ENCODE measurements at regions not wholly inside any gene's neighbourhood (a gene's known extent, or its start where the extent isn't known, plus 50 kb on each side); places are given as distances from the start of the nearest gene placed in this dataset.

- Histone ChIP-seq H3K27ac (ENCODE audit: low read depth, low read length, severe bottlenecking) (no peak overlapping the region), H3K4me3 (ENCODE audit: extremely low read depth, insufficient read depth, low read length, poor library complexity, severe bottlenecking) (no peak overlapping the region), H3K36me3 (ENCODE audit: control insufficient read depth, insufficient read depth, low read length) (no peaks in the 10 kb centered on the region), H3K4me1 (ENCODE audit: control insufficient read depth, insufficient read depth, low read length, poor library complexity, severe bottlenecking) (no peaks in the 10 kb centered on the region), H3K9me3 (ENCODE audit: control insufficient read depth, low read length) (no peaks in the 10 kb centered on the region)
- WGBS, 2 experiments (ENCODE audit: insufficient coverage in 2 of 2) = 87% methylated on average over 2 of the region's 4 CpGs; no CpG with 5 or more reads in 1 of the 2 experiments
Measured at GRCh38 chr2:219792446-219792845, 165.0 kb downstream of the SLC4A3 start.

DNA sequence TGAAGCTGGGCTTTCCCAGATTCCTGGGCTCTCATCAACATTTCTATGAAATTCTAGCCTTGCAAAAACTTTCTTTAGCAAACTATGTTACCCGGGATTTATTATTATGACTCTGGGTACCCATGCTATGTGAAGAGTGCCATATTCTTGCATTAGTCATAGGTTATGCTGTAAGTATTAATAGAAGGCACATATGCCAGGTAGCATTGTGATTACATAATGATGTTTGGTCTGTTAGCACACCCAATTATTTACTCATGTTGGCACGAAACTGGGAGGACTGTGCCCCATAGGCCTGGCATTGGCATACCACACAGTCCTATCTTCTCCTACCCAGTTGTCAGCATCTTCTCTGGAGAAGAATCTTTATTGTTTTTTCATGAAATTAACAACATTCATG, 171.0 kb downstream of the SLC4A3 start:
- no peaks in the 10 kb centered on the region for H3K36me3 ChIP-seq (ENCODE audit: control insufficient read depth, insufficient read depth, low read length)
- 100% methylated on average over 1 of the region's 2 CpGs; no CpG with 5 or more reads in 1 of the 2 experiments for WGBS, 2 experiments (ENCODE audit: insufficient coverage in 2 of 2)

GRCh38 chr2:219803294-219803693, 175.9 kb downstream of the SLC4A3 start:
- Histone ChIP-seq H3K4me3 (ENCODE audit: extremely low read depth, insufficient read depth, low read length, poor library complexity, severe bottlenecking) (no peak overlapping the region), H3K27ac (ENCODE audit: low read depth, low read length, severe bottlenecking) (no peak overlapping the region), H3K4me1 (ENCODE audit: control insufficient read depth, insufficient read depth, low read length, poor library complexity, severe bottlenecking) (no peaks in the 10 kb centered on the region), H3K36me3 (ENCODE audit: control insufficient read depth, insufficient read depth, low read length) (no peaks in the 10 kb centered on the region), H3K9me3 (ENCODE audit: control insufficient read depth, low read length) (no peaks in the 10 kb centered on the region)
- WGBS, 2 experiments (ENCODE audit: insufficient coverage in 2 of 2) = 73 to 88% methylated on average over 1 of the region's 2 CpGs

More for the DNA sequence above, 171.0 kb downstream of the SLC4A3 start:
- Histone ChIP-seq H3K4me1 (ENCODE audit: control insufficient read depth, insufficient read depth, low read length, poor library complexity, severe bottlenecking) (no peaks in the 10 kb centered on the region), H3K27ac (ENCODE audit: low read depth, low read length, severe bottlenecking) (no peak overlapping the region), H3K4me3 (ENCODE audit: extremely low read depth, insufficient read depth, low read length, poor library complexity, severe bottlenecking) (no peak overlapping the region), H3K9me3 (ENCODE audit: control insufficient read depth, low read length) (no peaks in the 10 kb centered on the region)

- Histone ChIP-seq H3K27ac (ENCODE audit: low read depth, low read length, severe bottlenecking) (no peak overlapping the region), H3K36me3 (ENCODE audit: control insufficient read depth, insufficient read depth, low read length) (no peaks in the 10 kb centered on the region), H3K4me3 (ENCODE audit: extremely low read depth, insufficient read depth, low read length, poor library complexity, severe bottlenecking) (no peak overlapping the region), H3K4me1 (ENCODE audit: control insufficient read depth, insufficient read depth, low read length, poor library complexity, severe bottlenecking) (no peaks in the 10 kb centered on the region), H3K9me3 (ENCODE audit: control insufficient read depth, low read length) (peaks cover 3% of the 10 kb centered on the region)
Measured at GRCh38 chr2:219810895-219811294, 183.5 kb downstream of the SLC4A3 start.

- H3K27ac ChIP-seq (ENCODE audit: low read depth, low read length, severe bottlenecking) = no peak overlapping the region
- peaks cover 3% of the 10 kb centered on the region for H3K9me3 ChIP-seq (ENCODE audit: control insufficient read depth, low read length)
- WGBS, 2 experiments (ENCODE audit: insufficient coverage in 2 of 2) = 42 to 50% methylated on average over 2 of the region's 2 CpGs
- H3K4me3 ChIP-seq (ENCODE audit: extremely low read depth, insufficient read depth, low read length, poor library complexity, severe bottlenecking) = no peak overlapping the region
- H3K4me1 ChIP-seq (ENCODE audit: control insufficient read depth, insufficient read depth, low read length, poor library complexity, severe bottlenecking) = no peaks in the 10 kb centered on the region
- no peaks in the 10 kb centered on the region for H3K36me3 ChIP-seq (ENCODE audit: control insufficient read depth, insufficient read depth, low read length)
Measured at GRCh38 chr2:219812672-219813071, 185.2 kb downstream of the SLC4A3 start.

- no peak overlapping the region for H3K27ac ChIP-seq (ENCODE audit: low read depth, low read length, severe bottlenecking)
- H3K9me3 ChIP-seq (ENCODE audit: control insufficient read depth, low read length) = no peaks in the 10 kb centered on the region
- H3K36me3 ChIP-seq (ENCODE audit: control insufficient read depth, insufficient read depth, low read length) = no peaks in the 10 kb centered on the region
- H3K4me1 ChIP-seq (ENCODE audit: control insufficient read depth, insufficient read depth, low read length, poor library complexity, severe bottlenecking) = no peaks in the 10 kb centered on the region
- H3K4me3 ChIP-seq (ENCODE audit: extremely low read depth, insufficient read depth, low read length, poor library complexity, severe bottlenecking) = no peak overlapping the region
- WGBS, 2 experiments (ENCODE audit: insufficient coverage in 2 of 2) = 64 to 77% methylated on average over 4 of the region's 4 CpGs
Measured at GRCh38 chr2:219820767-219821166, 193.3 kb downstream of the SLC4A3 start.

- Histone ChIP-seq H3K9me3 (ENCODE audit: control insufficient read depth, low read length) (no peaks in the 10 kb centered on the region), H3K27ac (ENCODE audit: low read depth, low read length, severe bottlenecking) (no peak overlapping the region), H3K4me3 (ENCODE audit: extremely low read depth, insufficient read depth, low read length, poor library complexity, severe bottlenecking) (no peak overlapping the region), H3K36me3 (ENCODE audit: control insufficient read depth, insufficient read depth, low read length) (no peaks in the 10 kb centered on the region), H3K4me1 (ENCODE audit: control insufficient read depth, insufficient read depth, low read length, poor library complexity, severe bottlenecking) (no peaks in the 10 kb centered on the region)
- 91 to 94% methylated on average over 6 to 7 of the region's 7 CpGs for WGBS, 2 experiments (ENCODE audit: insufficient coverage in 2 of 2)
Measured at GRCh38 chr2:219823574-219823973, 196.1 kb downstream of the SLC4A3 start.

GRCh38 chr2:219824996-219825395, 197.6 kb downstream of the SLC4A3 start:
- WGBS, 2 experiments (ENCODE audit: insufficient coverage in 2 of 2) = 100% methylated on average over 1 to 2 of the region's 3 CpGs
- H3K36me3 ChIP-seq (ENCODE audit: control insufficient read depth, insufficient read depth, low read length) = no peaks in the 10 kb centered on the region
- no peak overlapping the region for H3K4me3 ChIP-seq (ENCODE audit: extremely low read depth, insufficient read depth, low read length, poor library complexity, severe bottlenecking)
- no peak overlapping the region for H3K27ac ChIP-seq (ENCODE audit: low read depth, low read length, severe bottlenecking)
- H3K9me3 ChIP-seq (ENCODE audit: control insufficient read depth, low read length) = no peaks in the 10 kb centered on the region
- H3K4me1 ChIP-seq (ENCODE audit: control insufficient read depth, insufficient read depth, low read length, poor library complexity, severe bottlenecking) = no peaks in the 10 kb centered on the region

DNA sequence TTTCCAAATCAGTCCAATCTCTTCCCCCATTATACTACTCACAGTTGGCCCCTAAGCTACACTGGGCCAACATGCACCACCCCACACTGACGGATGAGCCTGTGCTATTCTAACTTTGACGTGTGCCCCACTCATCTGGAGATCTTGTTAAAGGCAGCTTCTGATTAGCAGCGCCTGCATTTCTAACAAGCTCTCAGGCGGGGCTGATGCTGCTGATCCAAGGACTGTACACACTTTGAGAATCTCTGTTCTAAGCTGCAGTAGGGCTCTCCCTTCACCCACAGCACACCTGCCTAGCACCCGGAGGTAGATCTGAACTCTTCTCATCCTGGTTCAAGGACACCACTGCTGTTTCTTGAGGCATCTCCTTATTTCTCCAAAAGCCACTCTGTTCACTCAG, 200.7 kb downstream of the SLC4A3 start:
- 89 to 97% methylated on average over 5 of the region's 5 CpGs for WGBS, 2 experiments (ENCODE audit: insufficient coverage in 2 of 2)
- Histone ChIP-seq H3K4me1 (ENCODE audit: control insufficient read depth, insufficient read depth, low read length, poor library complexity, severe bottlenecking) (no peaks in the 10 kb centered on the region), H3K4me3 (ENCODE audit: extremely low read depth, insufficient read depth, low read length, poor library complexity, severe bottlenecking) (no peak overlapping the region), H3K9me3 (ENCODE audit: control insufficient read depth, low read length) (no peaks in the 10 kb centered on the region), H3K27ac (ENCODE audit: low read depth, low read length, severe bottlenecking) (no peak overlapping the region), H3K36me3 (ENCODE audit: control insufficient read depth, insufficient read depth, low read length) (no peaks in the 10 kb centered on the region)

DNA sequence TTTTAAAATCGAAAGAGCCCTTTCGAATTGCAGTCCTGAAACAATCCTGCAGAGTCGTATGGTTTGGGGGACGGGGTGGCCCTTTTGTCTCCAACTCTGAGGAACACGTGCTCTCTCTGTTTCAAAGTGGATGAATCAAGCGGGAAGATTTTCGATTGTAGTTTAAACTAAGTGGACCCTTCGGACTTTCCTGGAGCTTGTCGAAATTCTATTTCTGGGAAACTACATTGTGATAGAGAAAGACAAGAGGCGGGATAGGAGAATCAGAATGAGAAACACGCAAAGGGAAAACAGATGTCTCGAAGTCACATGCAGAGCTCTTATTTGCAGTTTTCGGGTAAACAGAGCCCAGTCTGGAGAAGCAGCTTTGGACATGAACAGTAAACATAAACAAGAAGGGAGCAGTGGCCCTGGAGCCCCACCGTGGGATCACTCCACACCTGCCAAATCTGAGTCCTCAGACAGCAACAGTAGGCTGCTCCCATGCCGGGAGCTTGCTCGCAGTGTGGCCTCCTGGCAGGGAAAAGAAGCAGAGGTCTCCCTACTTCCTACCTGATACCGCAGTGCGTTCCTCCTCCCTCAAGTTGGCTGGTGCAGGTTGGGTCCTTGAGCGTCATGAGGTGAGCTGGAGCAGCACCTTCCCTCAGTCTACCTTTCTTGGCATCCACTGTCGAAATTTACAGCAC, 202.4 kb downstream of the SLC4A3 start:
- H3K9me3 ChIP-seq (ENCODE audit: control insufficient read depth, low read length) = no peaks in the 10 kb centered on the region
- no peaks in the 10 kb centered on the region for H3K36me3 ChIP-seq (ENCODE audit: control insufficient read depth, insufficient read depth, low read length)
- 89 to 93% methylated on average over 17 to 19 of the region's 20 CpGs for WGBS, 2 experiments (ENCODE audit: insufficient coverage in 2 of 2)
- H3K27ac ChIP-seq (ENCODE audit: low read depth, low read length, severe bottlenecking) = no peak overlapping the region
- H3K4me3 ChIP-seq (ENCODE audit: extremely low read depth, insufficient read depth, low read length, poor library complexity, severe bottlenecking) = no peak overlapping the region
- no peaks in the 10 kb centered on the region for H3K4me1 ChIP-seq (ENCODE audit: control insufficient read depth, insufficient read depth, low read length, poor library complexity, severe bottlenecking)

DNA sequence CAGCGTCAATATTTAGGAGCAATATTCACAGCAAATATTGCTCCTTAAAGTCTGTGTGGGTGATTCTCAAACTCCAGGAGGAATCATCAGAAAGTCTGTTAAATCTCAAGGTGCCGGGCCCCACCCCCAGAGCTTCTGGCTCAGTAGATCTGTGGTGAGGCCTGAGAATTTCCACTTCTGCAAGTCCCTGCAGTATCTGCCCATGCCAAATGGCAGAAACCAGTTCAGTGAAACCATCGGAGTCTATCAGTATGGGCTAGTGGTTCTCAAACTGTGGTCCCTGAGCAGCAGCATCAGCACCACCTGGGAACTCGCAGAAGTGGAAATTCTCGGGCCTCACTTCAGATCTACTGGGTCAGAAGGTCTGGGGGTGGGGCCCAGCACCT, 202.9 kb downstream of the SLC4A3 start:
- H3K27ac ChIP-seq (ENCODE audit: low read depth, low read length, severe bottlenecking) = no peak overlapping the region
- no peaks in the 10 kb centered on the region for H3K36me3 ChIP-seq (ENCODE audit: control insufficient read depth, insufficient read depth, low read length)
- H3K4me3 ChIP-seq (ENCODE audit: extremely low read depth, insufficient read depth, low read length, poor library complexity, severe bottlenecking) = no peak overlapping the region
- no peaks in the 10 kb centered on the region for H3K4me1 ChIP-seq (ENCODE audit: control insufficient read depth, insufficient read depth, low read length, poor library complexity, severe bottlenecking)
- no peaks in the 10 kb centered on the region for H3K9me3 ChIP-seq (ENCODE audit: control insufficient read depth, low read length)
- 93 to 98% methylated on average over 4 of the region's 5 CpGs for WGBS, 2 experiments (ENCODE audit: insufficient coverage in 2 of 2)

All from mesodermal cell (in vitro differentiated cells).